ENCODE measurements at regions not wholly inside any gene's neighbourhood (a gene's known extent, or its start where the extent isn't known, plus 50 kb on each side); places are given as distances from the start of the nearest gene placed in this dataset.

DNA sequence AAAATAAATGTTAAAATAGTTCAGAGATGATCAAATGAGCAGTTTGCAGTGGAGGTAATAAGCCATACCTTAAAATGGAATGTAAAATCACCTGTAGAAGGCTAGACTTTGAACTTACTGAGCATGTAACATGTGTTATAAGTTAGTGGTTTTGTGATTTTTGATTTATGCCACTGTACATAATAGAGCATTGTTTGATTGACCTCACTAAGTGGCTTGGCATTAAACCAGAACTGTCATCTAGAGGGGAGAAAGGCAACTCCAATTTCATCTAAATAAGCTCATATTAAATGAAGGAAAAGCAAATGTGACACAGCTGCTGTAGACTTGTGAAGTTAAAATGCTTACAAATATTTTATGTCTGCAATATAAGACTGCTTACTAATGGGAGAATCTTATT is 387.9 kb downstream of the ZIC1 start:
- H3K9me3 ChIP-seq (ENCODE audit: low read depth, low read length, poor library complexity, severe bottlenecking), result no peaks in the 10 kb centered on the region
- DNase-seq (ENCODE audit: low spot score), result peak; percentile 18
- H3K27me3 ChIP-seq (replicated peaks; ENCODE audit: insufficient read depth, low read depth, low read length, poor library complexity), result no peaks in the 10 kb centered on the region
- no peak overlapping the region for H3K27ac ChIP-seq (ENCODE audit: low read depth, low read length, poor library complexity, severe bottlenecking)
- no peak overlapping the region for H3K4me3 ChIP-seq (ENCODE audit: low read depth, low read length, poor library complexity, severe bottlenecking)
- POLR2A ChIA-PET (ENCODE audit: low non-redundant PET), result no interaction called here
- no TSS peak for BruUV-seq (replicated peaks)
- H3K4me1 ChIP-seq (ENCODE audit: insufficient read depth, low read length, poor library complexity, severe bottlenecking), result no peaks in the 10 kb centered on the region
- intact Hi-C loops (cut with micrococcal nuclease; ENCODE audit: unreplicated experiment), result no loop called here
- CTCF ChIA-PET, result no interaction called here
- TF ChIP-seq, protein P1, sequence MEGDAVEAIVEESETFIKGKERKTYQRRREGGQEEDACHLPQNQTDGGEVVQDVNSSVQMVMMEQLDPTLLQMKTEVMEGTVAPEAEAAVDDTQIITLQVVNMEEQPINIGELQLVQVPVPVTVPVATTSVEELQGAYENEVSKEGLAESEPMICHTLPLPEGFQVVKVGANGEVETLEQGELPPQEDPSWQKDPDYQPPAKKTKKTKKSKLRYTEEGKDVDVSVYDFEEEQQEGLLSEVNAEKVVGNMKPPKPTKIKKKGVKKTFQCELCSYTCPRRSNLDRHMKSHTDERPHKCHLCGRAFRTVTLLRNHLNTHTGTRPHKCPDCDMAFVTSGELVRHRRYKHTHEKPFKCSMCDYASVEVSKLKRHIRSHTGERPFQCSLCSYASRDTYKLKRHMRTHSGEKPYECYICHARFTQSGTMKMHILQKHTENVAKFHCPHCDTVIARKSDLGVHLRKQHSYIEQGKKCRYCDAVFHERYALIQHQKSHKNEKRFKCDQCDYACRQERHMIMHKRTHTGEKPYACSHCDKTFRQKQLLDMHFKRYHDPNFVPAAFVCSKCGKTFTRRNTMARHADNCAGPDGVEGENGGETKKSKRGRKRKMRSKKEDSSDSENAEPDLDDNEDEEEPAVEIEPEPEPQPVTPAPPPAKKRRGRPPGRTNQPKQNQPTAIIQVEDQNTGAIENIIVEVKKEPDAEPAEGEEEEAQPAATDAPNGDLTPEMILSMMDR (conservative IDR thresholded peaks at IDR 0.05; ENCODE audit: low read depth, low read length), result no peak
- TF ChIP-seq EZH2 (IDR thresholded peaks at IDR 0.05; ENCODE audit: borderline replicate concordance, low read depth, low read length, poor library complexity, severe bottlenecking), result no peak
- no peaks in the 10 kb centered on the region for H3K36me3 ChIP-seq (ENCODE audit: insufficient read depth, low read length, poor library complexity, severe bottlenecking)

DNA sequence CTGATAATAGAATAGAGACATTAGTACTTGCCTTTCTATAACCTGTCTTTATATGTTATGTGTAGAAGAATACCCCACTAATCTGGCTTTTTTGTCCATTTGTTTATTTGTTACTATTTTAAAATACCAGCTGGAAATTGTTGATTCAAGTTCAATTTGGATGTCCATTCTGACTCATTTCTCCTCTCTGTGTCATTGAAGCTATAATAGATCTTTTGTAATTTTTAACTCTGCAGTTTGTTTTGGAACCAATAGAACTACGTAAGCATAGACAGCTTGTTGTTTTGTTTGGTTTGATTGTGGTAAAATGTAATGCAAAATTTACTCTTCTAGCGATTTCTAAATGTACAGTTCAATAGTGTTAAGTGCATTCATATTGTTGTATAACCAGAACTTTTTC is 390.4 kb downstream of the ZIC1 start:
- Histone ChIP-seq H3K4me1 (ENCODE audit: insufficient read depth, low read length, poor library complexity, severe bottlenecking) (no peaks in the 10 kb centered on the region), H3K4me3 (ENCODE audit: low read depth, low read length, poor library complexity, severe bottlenecking) (no peak overlapping the region), H3K27me3 (replicated peaks; ENCODE audit: insufficient read depth, low read depth, low read length, poor library complexity) (no peaks in the 10 kb centered on the region), H3K36me3 (ENCODE audit: insufficient read depth, low read length, poor library complexity, severe bottlenecking) (no peaks in the 10 kb centered on the region), H3K9me3 (ENCODE audit: low read depth, low read length, poor library complexity, severe bottlenecking) (no peaks in the 10 kb centered on the region), H3K27ac (ENCODE audit: low read depth, low read length, poor library complexity, severe bottlenecking) (no peak overlapping the region)
- ChIA-PET CTCF (no interaction called here), POLR2A (ENCODE audit: low non-redundant PET) (no interaction called here)
- TF ChIP-seq, protein P1 (conservative IDR thresholded peaks at IDR 0.05; ENCODE audit: low read depth, low read length), result no peak
- DNase-seq (ENCODE audit: low spot score), result no peak
- intact Hi-C loops (cut with micrococcal nuclease; ENCODE audit: unreplicated experiment), result no loop called here
- no TSS peak for BruUV-seq (replicated peaks)

GRCh38 chr3:147807776-147808175 is 398.6 kb downstream of the ZIC1 start:
- H3K27me3 ChIP-seq (replicated peaks; ENCODE audit: insufficient read depth, low read depth, low read length, poor library complexity), result no peaks in the 10 kb centered on the region
- intact Hi-C loops (cut with micrococcal nuclease; ENCODE audit: unreplicated experiment), result no loop called here

More at GRCh38 chr3:147807776-147808175, 398.6 kb downstream of the ZIC1 start:
- no TSS peak for BruUV-seq (replicated peaks)
- H3K9me3 ChIP-seq (ENCODE audit: low read depth, low read length, poor library complexity, severe bottlenecking), result no peaks in the 10 kb centered on the region
- H3K4me1 ChIP-seq (ENCODE audit: insufficient read depth, low read length, poor library complexity, severe bottlenecking), result no peaks in the 10 kb centered on the region
- H3K36me3 ChIP-seq (ENCODE audit: insufficient read depth, low read length, poor library complexity, severe bottlenecking), result no peaks in the 10 kb centered on the region
- CTCF ChIA-PET, result no interaction called here
- POLR2A ChIA-PET (ENCODE audit: low non-redundant PET), result no interaction called here
- TF ChIP-seq, protein P1 (conservative IDR thresholded peaks at IDR 0.05; ENCODE audit: low read depth, low read length), result no peak
- no peak for TF ChIP-seq EZH2 (IDR thresholded peaks at IDR 0.05; ENCODE audit: borderline replicate concordance, low read depth, low read length, poor library complexity, severe bottlenecking)
- no peak overlapping the region for H3K4me3 ChIP-seq (ENCODE audit: low read depth, low read length, poor library complexity, severe bottlenecking)
- no peak overlapping the region for H3K27ac ChIP-seq (ENCODE audit: low read depth, low read length, poor library complexity, severe bottlenecking)
- DNase-seq (ENCODE audit: low spot score), result no peak

All from A673 (cell line).